Common myeloid progenitor, CD34-positive (primary cell): ENCODE measurements at regions not wholly inside any gene's neighbourhood (a gene's known extent, or its start where the extent isn't known, plus 50 kb on each side); places are given as distances from the start of the nearest gene placed in this dataset.
A peak's percentile ranks its signal among the peaks of the same experiment; 100 is the strongest.

Experiments used
- CTCF ChIA-PET: fragments of 350-600 bp; sonication (Branson Sonifier 250); formaldehyde crosslinking; loops from one replicate; lab custom pipeline; 2021; ENCODE audit warnings: antibody characterized with exemption; lab: Charles Lee
- POLR2A ChIA-PET: fragments of 350-600 bp; sonication (Branson Sonifier 250); formaldehyde crosslinking; loops from one replicate; lab custom pipeline; 2021; ENCODE audit warnings: antibody characterized with exemption; lab: Charles Lee
- DNase-seq, 3 donors: peaks; one replicate each; pipeline versions ENCODE4 v3.0.0 to v3.0.0-alpha.2; 2013
- H3K27ac ChIP-seq, 2 experiments: 1 replicate in 1 of 2; 2 replicates in 1 of 2; pipeline ENCODE4 v1.7.0; 2013; ENCODE audit warnings: inconsistent platforms in 2 of 2, low read length in 2 of 2, mild to moderate bottlenecking in 2 of 2, low read depth in 1 of 2, moderate library complexity in 1 of 2; ENCODE audit not compliant: severe bottlenecking in 2 of 2, insufficient read depth in 1 of 2, poor library complexity in 1 of 2
- H3K27me3 ChIP-seq, 5 experiments: replicated peaks in 2 of 5; 1 replicate in 3 of 5; 2 replicates in 2 of 5; pipeline versions ENCODE4 v1.6.1 to v1.7.0; 2013; ENCODE audit warnings: low read length in 4 of 5, mild to moderate bottlenecking in 2 of 5, moderate library complexity in 2 of 5, inconsistent platforms in 1 of 5; ENCODE audit not compliant: insufficient read depth in 5 of 5, control insufficient read depth in 4 of 5
- H3K36me3 ChIP-seq, 4 experiments: 1 replicate in 2 of 4; 2 replicates in 2 of 4; pipeline versions ENCODE4 v1.6.1 to v1.7.0; 2013; ENCODE audit warnings: low read length in 3 of 4, control low read depth in 1 of 4, mild to moderate bottlenecking in 1 of 4; ENCODE audit not compliant: control insufficient read depth in 4 of 4, insufficient read depth in 4 of 4
- H3K4me1 ChIP-seq, 4 experiments: 1 replicate in 3 of 4; 2 replicates in 1 of 4; pipeline versions ENCODE4 v1.6.1 to v1.7.1; 2013; ENCODE audit warnings: low read length in 3 of 4, mild to moderate bottlenecking in 3 of 4, control low read depth in 1 of 4, inconsistent platforms in 1 of 4, moderate library complexity in 1 of 4; ENCODE audit not compliant: control insufficient read depth in 4 of 4, insufficient read depth in 4 of 4; ENCODE audit errors: control extremely low read depth in 1 of 4
- H3K4me3 ChIP-seq, 7 experiments: 1 replicate in 4 of 7; 2 replicates in 3 of 7; pipeline versions ENCODE4 v1.5.1 to v1.7.0; 2013; ENCODE audit warnings: mild to moderate bottlenecking in 7 of 7, low read length in 6 of 7, moderate library complexity in 6 of 7, inconsistent platforms in 2 of 7, low read depth in 2 of 7, control low read depth in 1 of 7; ENCODE audit not compliant: insufficient read depth in 4 of 7, control insufficient read depth in 1 of 7; ENCODE audit errors: extremely low read depth in 1 of 7
- H3K9me3 ChIP-seq, 5 experiments: 1 replicate in 4 of 5; 2 replicates in 1 of 5; pipeline versions ENCODE4 v1.6.1 to v1.7.1; 2013; ENCODE audit warnings: low read length in 4 of 5, mild to moderate bottlenecking in 2 of 5, inconsistent platforms in 1 of 5, low read depth in 1 of 5, moderate library complexity in 1 of 5; ENCODE audit not compliant: control insufficient read depth in 4 of 5, insufficient read depth in 2 of 5; ENCODE audit errors: control extremely low read depth in 1 of 5
- WGBS: methylation state at CpG from one replicate; pipeline ENCODE4 v1.1.5; 2013; ENCODE audit not compliant: insufficient coverage; 5-methylcytosine and 5-hydroxymethylcytosine counted together

- 14% methylated on average over 2 of the region's 6 CpGs for WGBS
- Histone ChIP-seq H3K4me1 (peaks cover 0 to 17% (median 6%) of the 10 kb centered on the region in 4 experiments), H3K4me3 (peak overlapping the region in 1 of 7 experiments; percentile 17), H3K27ac (no peak overlapping the region), H3K9me3 (peaks cover 0 to 6% (median 0%) of the 10 kb centered on the region in 5 experiments), H3K36me3 (no peaks in the 10 kb centered on the region), H3K27me3 (no peaks in the 10 kb centered on the region)
- DNase-seq, result peak in 2 of 3 donors; percentile 24 to 49
- POLR2A ChIA-PET, result no interaction called here
- CTCF ChIA-PET, result interaction anchor here (1.0 kb wide), 1 partner anchor 14 kb away, joined by 6 read pairs; no protein-coding TSS in a partner anchor
Measured at GRCh38 chr7:26485367-26485934, 193.8 kb downstream of the SNX10 start.

GRCh38 chr7:26486153-26486552 lies 194.5 kb downstream of the SNX10 start:
- H3K27me3 ChIP-seq, result no peaks in the 10 kb centered on the region
- DNase-seq, result no peak
- H3K4me3 ChIP-seq, result no peak overlapping the region
- H3K4me1 ChIP-seq, result peaks cover 0 to 17% (median 6%) of the 10 kb centered on the region in 4 experiments
- H3K9me3 ChIP-seq, result peaks cover 0 to 6% (median 0%) of the 10 kb centered on the region in 5 experiments
- H3K36me3 ChIP-seq, result no peaks in the 10 kb centered on the region
- POLR2A ChIA-PET, result no interaction called here
- no peak overlapping the region for H3K27ac ChIP-seq
- over 99% methylated on average over 8 of the region's 8 CpGs for WGBS
- CTCF ChIA-PET, result no interaction called here

- Histone ChIP-seq H3K4me1 (peaks cover 0 to 17% (median 6%) of the 10 kb centered on the region in 4 experiments), H3K4me3 (no peak overlapping the region), H3K36me3 (no peaks in the 10 kb centered on the region), H3K27me3 (no peaks in the 10 kb centered on the region), H3K9me3 (peaks cover 0 to 6% (median 0%) of the 10 kb centered on the region in 5 experiments), H3K27ac (no peak overlapping the region)
- POLR2A ChIA-PET, result no interaction called here
- WGBS, result 98% methylated on average over 4 of the region's 5 CpGs
- CTCF ChIA-PET, result no interaction called here
- no peak for DNase-seq
Measured at GRCh38 chr7:26487780-26488515, 196.3 kb downstream of the SNX10 start.

GRCh38 chr7:26489391-26489790 lies 197.7 kb downstream of the SNX10 start:
- POLR2A ChIA-PET, result no interaction called here

DNA sequence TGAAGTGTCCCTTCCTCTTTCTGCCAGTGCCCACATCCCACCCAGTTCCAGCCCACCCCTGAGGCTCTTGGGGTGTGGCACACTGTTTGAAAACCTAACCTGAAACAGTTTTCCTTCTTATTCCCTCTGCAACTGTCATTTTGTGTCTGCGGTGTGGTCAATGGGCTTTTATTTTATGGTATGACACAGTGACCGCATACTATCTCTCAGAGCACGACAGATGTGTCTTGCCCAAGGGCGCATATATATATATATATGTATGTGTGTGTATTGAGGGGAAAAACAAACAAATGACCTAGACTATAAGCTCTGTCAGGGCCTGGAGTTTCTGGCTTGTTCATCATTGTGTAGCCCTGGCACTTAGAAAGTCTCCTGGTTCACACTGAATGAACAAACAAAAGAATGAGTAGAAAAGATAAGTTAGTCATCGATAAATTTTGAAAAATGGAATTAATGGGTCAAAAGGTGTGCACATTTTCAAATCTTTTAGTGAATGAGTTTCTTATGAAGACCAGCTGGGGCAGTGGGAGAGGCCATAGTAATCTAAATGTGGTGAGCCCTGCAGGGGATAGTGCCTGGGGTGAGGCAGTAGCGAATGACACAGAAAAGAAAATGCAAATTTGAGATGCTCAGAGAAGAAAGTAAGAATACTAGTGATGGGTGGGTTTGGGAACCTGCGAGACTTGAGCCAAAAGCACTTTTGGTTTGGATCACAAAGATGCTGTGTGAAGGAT lies 198.4 kb downstream of the SNX10 start:
- no peak overlapping the region for H3K4me3 ChIP-seq
- no peaks in the 10 kb centered on the region for H3K9me3 ChIP-seq
- H3K27me3 ChIP-seq, result no peaks in the 10 kb centered on the region
- H3K36me3 ChIP-seq, result no peaks in the 10 kb centered on the region
- peaks cover 0 to 12% (median 4%) of the 10 kb centered on the region in 4 experiments for H3K4me1 ChIP-seq
- 96% methylated on average over 3 of the region's 7 CpGs for WGBS
- DNase-seq, result no peak
- H3K27ac ChIP-seq, result no peak overlapping the region
- CTCF ChIA-PET, result interaction anchor here (0.8 to 3.2 kb wide), 3 partner anchors 11 to 112 kb away, joined by 3 to 11 read pairs (median 3); no protein-coding TSS in a partner anchor
- POLR2A ChIA-PET, result no interaction called here

More at GRCh38 chr7:26489391-26489790, 197.7 kb downstream of the SNX10 start:
- CTCF ChIA-PET, result interaction anchor here (0.8 kb wide), 1 partner anchor 112 kb away, joined by 3 read pairs; no protein-coding TSS in a partner anchor
- no peak overlapping the region for H3K27ac ChIP-seq
- peaks cover 0 to 17% (median 6%) of the 10 kb centered on the region in 4 experiments for H3K4me1 ChIP-seq
- no peak overlapping the region for H3K4me3 ChIP-seq
- no CpG with 5 or more reads among the region's 1 CpG for WGBS
- no peaks in the 10 kb centered on the region for H3K36me3 ChIP-seq
- no peaks in the 10 kb centered on the region for H3K27me3 ChIP-seq
- no peaks in the 10 kb centered on the region for H3K9me3 ChIP-seq
- no peak for DNase-seq

GRCh38 chr7:26490640-26491624 lies 199.3 kb downstream of the SNX10 start:
- no peak overlapping the region for H3K4me3 ChIP-seq
- POLR2A ChIA-PET, result no interaction called here

More at GRCh38 chr7:26490640-26491624, 199.3 kb downstream of the SNX10 start:
- WGBS, result 98% methylated on average over 7 of the region's 10 CpGs
- Histone ChIP-seq H3K27ac (no peak overlapping the region), H3K27me3 (no peaks in the 10 kb centered on the region), H3K4me1 (peaks cover 0 to 4% (median 0%) of the 10 kb centered on the region in 4 experiments), H3K9me3 (no peaks in the 10 kb centered on the region), H3K36me3 (peaks cover 0 to 2% (median 0%) of the 10 kb centered on the region in 4 experiments)
- CTCF ChIA-PET, result interaction anchor here (1.0 to 3.2 kb wide), 4 partner anchors 8 to 33 kb away, joined by 3 to 11 read pairs (median 8); no protein-coding TSS in a partner anchor
- DNase-seq, result no peak
